ENCODE measurements at regions not wholly inside any gene's neighbourhood (a gene's known extent, or its start where the extent isn't known, plus 50 kb on each side); places are given as distances from the start of the nearest gene placed in this dataset.

DNA sequence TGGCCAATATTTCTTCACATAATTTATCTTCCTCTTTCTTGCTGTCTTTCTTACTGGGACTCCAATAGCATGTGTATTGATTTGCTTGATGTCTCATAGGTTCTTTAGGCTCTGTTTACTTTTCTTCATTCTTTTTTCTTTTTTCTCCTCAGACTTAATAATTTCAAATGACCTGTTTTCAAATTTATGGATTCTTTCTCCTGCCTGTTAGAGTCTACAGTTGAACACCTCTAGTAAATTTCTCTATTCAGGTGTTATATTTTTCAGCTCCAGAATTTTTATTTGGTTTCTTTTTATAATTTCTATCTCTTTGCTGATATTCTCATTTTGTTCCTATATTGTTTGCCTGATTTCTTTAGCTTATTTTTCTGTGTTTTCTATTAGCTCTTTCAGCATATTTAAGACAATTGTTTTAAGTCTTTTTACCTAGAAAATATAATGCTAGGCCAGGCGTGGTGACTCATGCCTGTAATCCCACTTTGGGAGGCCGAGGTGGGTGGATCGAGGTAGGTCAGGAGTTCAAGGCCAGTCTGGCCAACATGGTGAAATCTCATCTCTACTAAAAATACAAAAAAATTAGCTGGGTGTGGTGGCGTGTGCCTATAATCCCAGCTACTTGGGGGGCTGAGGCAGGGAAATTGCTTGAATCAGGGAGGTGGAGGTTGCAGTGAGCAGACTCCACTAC is 61.9 kb upstream of the TNS3 start:
- Histone ChIP-seq H3K4me3 (no peak overlapping the region), H3K9me3 (peaks cover 4% of the 10 kb centered on the region), H3K27ac (no peak overlapping the region), H3K4me1 (peaks cover 18% of the 10 kb centered on the region), H3K27me3 (ENCODE audit: low read depth) (no peaks in the 10 kb centered on the region), H3K36me3 (no peaks in the 10 kb centered on the region)
- TF ChIP-seq CTCF (IDR thresholded peaks at IDR 0.05) = no peak
- ATAC-seq (no peak), DNase-seq (no peak)
- intact Hi-C loops (cut with DNase I) = no loop called here

GRCh38 chr7:47640265-47640664 is 58.4 kb upstream of the TNS3 start:
- no peaks in the 10 kb centered on the region for H3K36me3 ChIP-seq
- H3K27ac ChIP-seq = no peak overlapping the region
- DNase-seq = no peak
- intact Hi-C loops (cut with DNase I) = no loop called here
- peaks cover 19% of the 10 kb centered on the region for H3K4me1 ChIP-seq
- TF ChIP-seq CTCF (IDR thresholded peaks at IDR 0.05) = no peak
- no peaks in the 10 kb centered on the region for H3K27me3 ChIP-seq (ENCODE audit: low read depth)
- H3K4me3 ChIP-seq = no peak overlapping the region
- no peak for ATAC-seq
- H3K9me3 ChIP-seq = peaks cover 4% of the 10 kb centered on the region

DNA sequence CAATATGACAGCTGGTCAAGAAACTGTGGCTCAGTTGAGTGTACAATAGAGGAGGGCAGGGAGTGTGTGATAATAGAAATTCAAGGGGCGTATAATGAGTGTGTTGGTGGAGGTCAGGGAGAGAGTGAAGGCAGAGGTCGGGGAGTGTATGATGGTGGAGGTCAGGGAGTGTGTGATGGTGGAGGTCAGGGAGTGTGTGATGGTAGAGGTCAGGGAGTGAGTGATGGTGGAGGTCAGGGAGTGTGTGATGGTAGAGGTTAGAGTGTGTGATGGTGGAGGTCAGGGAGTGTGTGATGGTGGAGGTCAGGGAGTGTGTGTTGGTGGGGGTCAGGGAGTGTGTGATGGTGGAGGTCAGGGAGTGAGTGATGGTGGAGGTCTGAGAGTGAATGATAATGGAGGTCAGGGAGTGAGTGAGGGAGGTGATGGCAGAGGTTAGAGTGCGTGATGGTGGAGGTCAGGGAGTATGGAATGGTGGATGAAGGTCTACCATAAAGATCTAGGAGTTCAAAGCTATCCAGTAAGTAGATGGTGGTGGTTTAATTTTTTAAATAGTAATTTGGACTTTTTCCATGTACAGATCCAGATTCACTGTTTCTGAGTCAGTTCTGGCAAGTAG is 57.7 kb upstream of the TNS3 start:
- Histone ChIP-seq H3K27ac (no peak overlapping the region), H3K27me3 (ENCODE audit: low read depth) (no peaks in the 10 kb centered on the region), H3K4me1 (peaks cover 19% of the 10 kb centered on the region), H3K9me3 (peaks cover 4% of the 10 kb centered on the region), H3K36me3 (no peaks in the 10 kb centered on the region), H3K4me3 (no peak overlapping the region)
- intact Hi-C loops (cut with DNase I) = no loop called here
- no peak for DNase-seq
- no peak for ATAC-seq
- no peak for TF ChIP-seq CTCF (IDR thresholded peaks at IDR 0.05)

DNA sequence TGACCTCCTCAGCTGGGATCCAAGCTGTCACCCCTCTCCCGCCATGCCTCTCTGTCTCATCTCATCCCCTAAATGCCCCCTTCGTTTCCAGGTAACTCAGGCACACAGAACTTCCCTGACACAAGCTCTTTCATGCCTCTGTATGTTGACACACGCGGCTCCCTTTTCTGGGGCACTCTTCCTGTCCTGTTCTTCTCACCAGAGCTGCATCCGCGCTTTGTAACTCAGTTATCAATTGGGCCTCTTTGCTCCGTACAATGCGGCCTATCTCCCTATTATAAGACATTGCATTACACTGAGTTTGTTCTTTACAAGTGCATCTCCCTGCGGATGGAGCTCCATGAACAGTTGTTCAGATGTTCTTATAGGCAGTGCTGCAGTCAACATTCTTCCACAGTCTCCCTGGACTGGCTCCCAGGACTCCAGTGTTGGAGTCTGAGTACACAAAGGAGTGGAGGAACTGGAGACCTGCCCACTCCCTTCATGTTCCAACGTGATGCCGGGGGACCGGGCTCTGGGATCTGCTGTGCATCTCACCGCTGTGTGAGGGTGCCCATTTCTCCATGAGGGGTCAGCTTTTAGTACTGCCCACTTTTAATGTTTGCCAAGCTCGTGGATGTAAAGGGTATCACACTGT is 56.9 kb upstream of the TNS3 start:
- intact Hi-C loops (cut with DNase I) = no loop called here
- H3K27me3 ChIP-seq (ENCODE audit: low read depth) = no peaks in the 10 kb centered on the region
- H3K27ac ChIP-seq = no peak overlapping the region
- peak; percentile 60 to 64 for ATAC-seq
- no peak overlapping the region for H3K4me3 ChIP-seq
- H3K9me3 ChIP-seq = peaks cover 1% of the 10 kb centered on the region
- TF ChIP-seq CTCF (IDR thresholded peaks at IDR 0.05) = no peak
- H3K4me1 ChIP-seq = peaks cover 19% of the 10 kb centered on the region
- H3K36me3 ChIP-seq = no peaks in the 10 kb centered on the region
- DNase-seq = no peak

DNA sequence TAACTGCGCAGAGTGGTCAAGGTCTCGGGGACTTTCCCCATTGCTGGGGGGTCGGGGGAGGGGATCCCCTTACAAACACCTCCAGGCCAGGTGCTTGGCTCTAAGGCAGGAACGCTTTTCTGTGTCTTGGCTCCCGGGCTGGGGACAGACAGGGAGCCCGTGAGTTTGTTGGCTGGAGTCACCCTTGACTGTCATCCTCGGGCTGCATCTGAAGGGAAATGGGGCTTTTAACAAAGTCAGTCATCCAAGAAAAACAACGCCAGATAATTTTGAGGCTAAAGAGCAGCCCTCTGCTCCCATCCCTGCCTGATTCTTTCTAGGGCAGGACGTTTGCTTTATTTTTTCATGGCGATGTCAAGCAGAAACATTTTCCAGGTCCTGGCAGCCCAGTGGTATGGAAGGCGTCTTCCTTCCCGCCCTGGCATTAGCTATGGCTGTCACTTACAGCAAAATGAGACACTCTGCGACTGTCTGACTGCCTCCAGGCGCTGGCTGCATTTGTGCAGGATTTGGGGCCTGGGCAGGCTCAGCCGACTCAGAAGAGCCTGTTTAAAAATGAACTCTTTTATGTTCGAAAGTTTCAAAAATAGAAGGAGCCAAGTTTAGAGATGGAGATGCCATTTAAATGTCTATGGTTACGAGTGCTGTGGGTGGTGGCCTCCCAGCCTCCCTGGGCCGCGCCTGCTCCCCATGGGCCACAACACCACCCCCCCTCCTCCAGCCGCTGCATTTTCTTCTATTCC is 54.7 kb upstream of the TNS3 start:
- Histone ChIP-seq H3K36me3 (no peaks in the 10 kb centered on the region), H3K27me3 (ENCODE audit: low read depth) (no peaks in the 10 kb centered on the region), H3K4me1 (peaks cover 19% of the 10 kb centered on the region), H3K9me3 (no peaks in the 10 kb centered on the region), H3K4me3 (no peak overlapping the region), H3K27ac (no peak overlapping the region)
- no peak for ATAC-seq
- TF ChIP-seq CTCF (IDR thresholded peaks at IDR 0.05) = no peak
- intact Hi-C loops (cut with DNase I) = no loop called here
- DNase-seq = no peak
